GM18520 (cell line): ENCODE measurements at regions not wholly inside any gene's neighbourhood (a gene's known extent, or its start where the extent isn't known, plus 50 kb on each side); places are given as distances from the start of the nearest gene placed in this dataset.
"Not testable (repeated sequence)": the region's sequence is repeated elsewhere in the genome, so short reads cannot be mapped to it uniquely, and the experiment has no call there.

Experiments used
- ATAC-seq: cut with Tn5 transposase; IDR thresholded peaks from one replicate; pipeline ENCODE4 v1.9.1; 2021; ENCODE audit not compliant: unreplicated experiment

GRCh38 chr12:116327992-116328391 lies 50.5 kb upstream of the MED13L start:
- not testable (repeated sequence) for ATAC-seq

- no peak for ATAC-seq
These were observed 54.4 kb upstream of the MED13L start for GRCh38 chr12:116331876-116332275.

GRCh38 chr12:116332705-116333380 lies 55.4 kb upstream of the MED13L start:
- ATAC-seq: no peak

GRCh38 chr12:116333402-116333801 lies 55.9 kb upstream of the MED13L start:
- no peak for ATAC-seq

GRCh38 chr12:116336542-116337065 lies 59.1 kb upstream of the MED13L start:
- peak; percentile 64 for ATAC-seq

GRCh38 chr12:116337312-116337711 lies 59.8 kb upstream of the MED13L start:
- ATAC-seq: no peak

GRCh38 chr12:116338064-116338846 lies 60.8 kb upstream of the MED13L start:
- ATAC-seq: no peak

GRCh38 chr12:116339062-116339461 lies 61.6 kb upstream of the MED13L start:
- ATAC-seq: no peak

GRCh38 chr12:116339800-116340371 lies 62.4 kb upstream of the MED13L start:
- no peak for ATAC-seq

GRCh38 chr12:116343331-116343884 lies 65.9 kb upstream of the MED13L start:
- no peak for ATAC-seq

- ATAC-seq: no peak
These were observed 68.7 kb upstream of the MED13L start for GRCh38 chr12:116346222-116346621.

GRCh38 chr12:116346741-116347140 lies 69.2 kb upstream of the MED13L start:
- ATAC-seq: no peak

GRCh38 chr12:116347265-116347664 lies 69.8 kb upstream of the MED13L start:
- ATAC-seq: no peak

GRCh38 chr12:116352315-116352835 lies 74.9 kb upstream of the MED13L start:
- no peak for ATAC-seq

GRCh38 chr12:116353958-116354357 lies 76.5 kb upstream of the MED13L start:
- no peak for ATAC-seq

- ATAC-seq: no peak
These were observed 77.0 kb upstream of the MED13L start for GRCh38 chr12:116354534-116354933.

- ATAC-seq: no peak
These were observed 77.7 kb upstream of the MED13L start for GRCh38 chr12:116354950-116355783.

- no peak for ATAC-seq
These were observed 81.0 kb upstream of the MED13L start for GRCh38 chr12:116358536-116358892.

GRCh38 chr12:116358893-116359761 lies 81.6 kb upstream of the MED13L start:
- ATAC-seq: no peak
